Endothelial cell (in vitro differentiated cells): ENCODE measurements at regions not wholly inside any gene's neighbourhood (a gene's known extent, or its start where the extent isn't known, plus 50 kb on each side); places are given as distances from the start of the nearest gene placed in this dataset.
A peak's percentile ranks its signal among the peaks of the same experiment; 100 is the strongest.

Source experiments
- DNase-seq: peaks from one replicate; pipeline ENCODE4 v3.0.0; 2021; ENCODE audit warnings: low spot score
- H3K27ac Mint-ChIP-seq: one replicate; pipeline ENCODE4 v1.8.0; 2021; ENCODE audit warnings: mixed read lengths, inconsistent platforms; ENCODE audit not compliant: unreplicated experiment
- H3K27me3 Mint-ChIP-seq: one replicate; pipeline ENCODE4 v1.8.0; 2021; ENCODE audit warnings: mild to moderate bottlenecking, moderate library complexity, mixed read lengths, inconsistent platforms; ENCODE audit not compliant: unreplicated experiment
- H3K36me3 Mint-ChIP-seq: one replicate; pipeline ENCODE4 v1.8.0; 2021; ENCODE audit warnings: mild to moderate bottlenecking, low read depth, mixed read lengths, inconsistent platforms; ENCODE audit not compliant: unreplicated experiment
- H3K4me1 Mint-ChIP-seq: one replicate; pipeline ENCODE4 v1.8.0; 2021; ENCODE audit warnings: mild to moderate bottlenecking, mixed read lengths, inconsistent platforms; ENCODE audit not compliant: unreplicated experiment
- H3K4me3 Mint-ChIP-seq: one replicate; pipeline ENCODE4 v1.8.0; 2021; ENCODE audit warnings: mild to moderate bottlenecking, mixed read lengths, inconsistent platforms; ENCODE audit not compliant: unreplicated experiment
- H3K9me3 Mint-ChIP-seq: one replicate; pipeline ENCODE4 v1.8.0; 2021; ENCODE audit warnings: mixed read lengths, inconsistent platforms; ENCODE audit not compliant: unreplicated experiment
- CTCF ChIP-seq: fragments of 200-600 bp; sonication (generic); IDR thresholded peaks from one replicate; pipeline ENCODE4 v1.5.0; 2021; ENCODE audit warnings: antibody characterized with exemption; ENCODE audit not compliant: unreplicated experiment

- Mint-ChIP-seq H3K4me1 (peaks cover 8% of the 10 kb centered on the region), H3K36me3 (no peaks in the 10 kb centered on the region), H3K9me3 (no peaks in the 10 kb centered on the region), H3K27me3 (no peaks in the 10 kb centered on the region), H3K27ac (no peak overlapping the region), H3K4me3 (no peak overlapping the region)
- no peak for TF ChIP-seq CTCF
- no peak for DNase-seq
Measured at GRCh38 chr15:62465173-62465572, 300.1 kb upstream of the C2CD4B start.

- no peaks in the 10 kb centered on the region for H3K27me3 Mint-ChIP-seq
- H3K9me3 Mint-ChIP-seq: no peaks in the 10 kb centered on the region
- H3K4me3 Mint-ChIP-seq: no peak overlapping the region
- no peak for DNase-seq
- H3K36me3 Mint-ChIP-seq: no peaks in the 10 kb centered on the region
- H3K4me1 Mint-ChIP-seq: peaks cover 25% of the 10 kb centered on the region
- TF ChIP-seq CTCF: no peak
- peak overlapping the region; percentile 53 for H3K27ac Mint-ChIP-seq
Measured at GRCh38 chr15:62469478-62469873, 304.4 kb upstream of the C2CD4B start.

GRCh38 chr15:62469874-62470688 is 305.0 kb upstream of the C2CD4B start:
- Mint-ChIP-seq H3K36me3 (no peaks in the 10 kb centered on the region), H3K27ac (peak overlapping the region; percentile 53), H3K4me1 (peaks cover 23% of the 10 kb centered on the region), H3K9me3 (no peaks in the 10 kb centered on the region), H3K27me3 (no peaks in the 10 kb centered on the region), H3K4me3 (no peak overlapping the region)
- no peak for DNase-seq
- TF ChIP-seq CTCF: no peak

GRCh38 chr15:62472616-62473299 is 307.7 kb upstream of the C2CD4B start:
- DNase-seq: peak; percentile 19
- H3K36me3 Mint-ChIP-seq: no peaks in the 10 kb centered on the region
- no peak overlapping the region for H3K4me3 Mint-ChIP-seq
- peak overlapping the region; percentile 87 for H3K27ac Mint-ChIP-seq
- H3K4me1 Mint-ChIP-seq: peaks cover 19% of the 10 kb centered on the region
- no peaks in the 10 kb centered on the region for H3K9me3 Mint-ChIP-seq
- no peak for TF ChIP-seq CTCF
- H3K27me3 Mint-ChIP-seq: no peaks in the 10 kb centered on the region
